ENCODE measurements at regions not wholly inside any gene's neighbourhood (a gene's known extent, or its start where the extent isn't known, plus 50 kb on each side); places are given as distances from the start of the nearest gene placed in this dataset.

DNA sequence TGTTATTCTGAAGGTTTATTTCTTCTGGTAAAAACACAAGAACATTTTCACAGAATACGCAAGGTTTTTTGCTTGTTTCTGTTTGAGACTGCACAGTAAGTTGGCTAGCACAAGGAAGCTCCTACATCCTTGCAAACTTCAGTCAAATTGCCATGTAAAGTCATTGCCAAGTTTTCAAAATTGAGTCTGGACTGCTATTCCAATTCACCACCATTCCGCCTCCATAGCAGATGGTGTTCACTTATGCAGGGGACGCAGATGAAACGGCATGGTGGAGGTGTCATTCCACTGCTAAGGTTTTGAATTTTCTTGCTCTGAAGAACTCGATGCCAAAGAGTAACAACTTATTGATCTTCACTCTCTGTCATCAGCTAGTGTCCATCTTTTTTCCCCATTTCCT, 303.9 kb upstream of the SYT1 start:
- H3K27ac ChIP-seq, result no peak overlapping the region
- WGBS (ENCODE audit: missing lambda C conversion rate), result 74% methylated on average over 5 of the region's 5 CpGs
- FAIRE-seq, result no peak
- H3K4me3 ChIP-seq, result no peak overlapping the region
- CTCF ChIA-PET, result interaction anchor here (1.5 kb wide), 1 partner anchor 15 kb away, joined by 3 read pairs; no protein-coding TSS in a partner anchor
- TF ChIP-seq NR3C1 (IDR thresholded peaks at IDR 0.05) (no peak), ESRRA (IDR thresholded peaks at IDR 0.05; ENCODE audit: borderline replicate concordance, low read length) (no peak), POLR2AphosphoS2 (conservative IDR thresholded peaks at IDR 0.05; ENCODE audit: low read length) (no peak), RNF2 (IDR thresholded peaks at IDR 0.05; ENCODE audit: borderline replicate concordance, low read depth) (no peak)
- DNase-seq (ENCODE audit: low read depth in 1 of 2, low spot score in 1 of 2), result no peak
- H3K4me1 ChIP-seq, result no peaks in the 10 kb centered on the region
- H3K9me3 ChIP-seq, result no peaks in the 10 kb centered on the region
- POLR2A ChIA-PET, result no interaction called here
- no peak overlapping the region for H3K4me2 ChIP-seq
- no peak for ATAC-seq

DNA sequence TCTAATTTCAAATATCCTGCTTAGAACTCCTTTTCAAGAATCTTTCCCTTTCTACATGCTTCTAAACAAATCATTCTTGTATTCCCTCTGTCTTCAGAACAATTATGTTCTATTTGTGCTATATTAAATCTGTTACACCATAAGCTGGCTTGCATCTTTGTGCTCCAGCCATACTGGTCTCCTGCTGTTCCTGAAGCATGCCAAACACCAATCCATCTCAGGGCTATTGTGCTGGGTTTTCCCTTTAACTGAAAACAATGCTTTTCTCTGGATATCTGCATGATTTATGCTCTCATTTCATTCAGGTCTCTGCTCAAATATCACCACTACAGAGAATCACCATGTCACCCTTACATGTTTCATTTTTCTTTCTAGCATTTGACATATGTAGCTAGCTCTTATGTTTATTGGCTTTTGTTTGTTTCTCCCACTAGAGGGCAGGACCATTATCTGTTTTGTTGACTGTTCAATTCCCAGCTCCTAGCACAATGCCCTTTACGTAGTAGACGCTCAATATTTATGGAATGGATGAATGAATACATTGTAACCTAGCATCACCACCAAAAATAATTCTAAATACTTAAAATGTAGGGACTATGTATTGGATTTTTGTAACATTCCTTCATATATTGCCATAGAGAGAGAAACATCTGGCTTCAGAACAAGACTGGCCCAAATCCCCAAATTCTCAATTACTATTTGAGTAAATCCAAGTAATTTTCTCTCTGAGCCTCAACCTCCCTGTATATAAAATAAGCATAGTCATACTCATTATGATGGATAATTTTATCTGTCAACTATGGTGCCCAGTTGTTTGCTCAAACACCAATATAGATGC, 302.0 kb upstream of the SYT1 start:
- FAIRE-seq, result peak; percentile 23
- WGBS (ENCODE audit: missing lambda C conversion rate), result 65% methylated on average over 2 of the region's 2 CpGs
- peak; percentile 47 to 79; a peak in 3 of 6 replicates for ATAC-seq
- no peak overlapping the region for H3K27ac ChIP-seq
- ChIA-PET POLR2A (interaction anchor here (1.0 kb wide), 1 partner anchor 301 kb away, joined by 5 read pairs; the partner anchor contains the start of gene SYT1), CTCF (interaction anchor here (0.6 to 1.5 kb wide), 4 partner anchors 13 to 443 kb away, joined by 3 to 5 read pairs (median 4); no protein-coding TSS in a partner anchor)
- H3K4me2 ChIP-seq, result no peak overlapping the region
- no peak overlapping the region for H3K4me3 ChIP-seq
- H3K4me1 ChIP-seq, result no peaks in the 10 kb centered on the region
- H3K9me3 ChIP-seq, result no peaks in the 10 kb centered on the region
- peak in 1 of 2 experiments; percentile 46 for DNase-seq (ENCODE audit: low read depth in 1 of 2, low spot score in 1 of 2)
- TF ChIP-seq ZFP36 (IDR thresholded peaks at IDR 0.05; ENCODE audit: borderline replicate concordance, partially characterized antibody) (no peak), HOXA7 (CRISPR knock-in tag; IDR thresholded peaks at IDR 0.05) (no peak), RAD21 (conservative IDR thresholded peaks at IDR 0.05 in 1 of 2, IDR thresholded peaks at IDR 0.05 in 1 of 2) (peak; percentile 56 to 63), POLR2A (IDR thresholded peaks at IDR 0.05; ENCODE audit: low read length) (no peak), JUNB (IDR thresholded peaks at IDR 0.05) (no peak), SMC3 (IDR thresholded peaks at IDR 0.05) (peak; percentile 60)
- TF ChIP-seq, protein P1, sequence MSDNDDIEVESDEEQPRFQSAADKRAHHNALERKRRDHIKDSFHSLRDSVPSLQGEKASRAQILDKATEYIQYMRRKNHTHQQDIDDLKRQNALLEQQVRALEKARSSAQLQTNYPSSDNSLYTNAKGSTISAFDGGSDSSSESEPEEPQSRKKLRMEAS (IDR thresholded peaks at IDR 0.05), result no peak
- TF ChIP-seq, protein P2, sequence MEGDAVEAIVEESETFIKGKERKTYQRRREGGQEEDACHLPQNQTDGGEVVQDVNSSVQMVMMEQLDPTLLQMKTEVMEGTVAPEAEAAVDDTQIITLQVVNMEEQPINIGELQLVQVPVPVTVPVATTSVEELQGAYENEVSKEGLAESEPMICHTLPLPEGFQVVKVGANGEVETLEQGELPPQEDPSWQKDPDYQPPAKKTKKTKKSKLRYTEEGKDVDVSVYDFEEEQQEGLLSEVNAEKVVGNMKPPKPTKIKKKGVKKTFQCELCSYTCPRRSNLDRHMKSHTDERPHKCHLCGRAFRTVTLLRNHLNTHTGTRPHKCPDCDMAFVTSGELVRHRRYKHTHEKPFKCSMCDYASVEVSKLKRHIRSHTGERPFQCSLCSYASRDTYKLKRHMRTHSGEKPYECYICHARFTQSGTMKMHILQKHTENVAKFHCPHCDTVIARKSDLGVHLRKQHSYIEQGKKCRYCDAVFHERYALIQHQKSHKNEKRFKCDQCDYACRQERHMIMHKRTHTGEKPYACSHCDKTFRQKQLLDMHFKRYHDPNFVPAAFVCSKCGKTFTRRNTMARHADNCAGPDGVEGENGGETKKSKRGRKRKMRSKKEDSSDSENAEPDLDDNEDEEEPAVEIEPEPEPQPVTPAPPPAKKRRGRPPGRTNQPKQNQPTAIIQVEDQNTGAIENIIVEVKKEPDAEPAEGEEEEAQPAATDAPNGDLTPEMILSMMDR (IDR thresholded peaks at IDR 0.05), result peak; percentile 53
- TF ChIP-seq, protein P3, sequence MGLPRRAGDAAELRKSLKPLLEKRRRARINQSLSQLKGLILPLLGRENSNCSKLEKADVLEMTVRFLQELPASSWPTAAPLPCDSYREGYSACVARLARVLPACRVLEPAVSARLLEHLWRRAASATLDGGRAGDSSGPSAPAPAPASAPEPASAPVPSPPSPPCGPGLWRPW (IDR thresholded peaks at IDR 0.05), result no peak

DNA sequence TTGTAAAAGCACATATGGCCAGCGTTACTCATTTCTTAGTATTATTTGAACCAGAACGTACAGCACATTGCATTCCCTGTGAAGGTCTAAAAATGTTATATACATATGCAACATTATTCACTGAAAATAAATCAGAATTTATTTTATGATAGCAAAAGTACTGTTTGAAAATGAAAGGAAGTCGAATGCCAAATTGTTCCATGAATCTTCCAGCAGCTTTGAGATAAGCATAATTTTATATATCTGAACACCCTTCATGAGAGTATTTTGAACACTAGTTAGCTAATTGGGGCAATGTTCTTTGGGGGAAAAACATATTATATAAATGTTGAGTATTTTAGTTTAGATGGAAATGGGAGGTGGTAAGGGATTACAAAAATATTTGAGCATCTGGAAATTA, 300.7 kb upstream of the SYT1 start:
- ATAC-seq, result no peak
- TF ChIP-seq, protein P3 (IDR thresholded peaks at IDR 0.05), result no peak
- TF ChIP-seq, protein P4, sequence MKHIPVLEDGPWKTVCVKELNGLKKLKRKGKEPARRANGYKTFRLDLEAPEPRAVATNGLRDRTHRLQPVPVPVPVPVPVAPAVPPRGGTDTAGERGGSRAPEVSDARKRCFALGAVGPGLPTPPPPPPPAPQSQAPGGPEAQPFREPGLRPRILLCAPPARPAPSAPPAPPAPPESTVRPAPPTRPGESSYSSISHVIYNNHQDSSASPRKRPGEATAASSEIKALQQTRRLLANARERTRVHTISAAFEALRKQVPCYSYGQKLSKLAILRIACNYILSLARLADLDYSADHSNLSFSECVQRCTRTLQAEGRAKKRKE (CRISPR knock-in tag; IDR thresholded peaks at IDR 0.05; ENCODE audit: low read depth), result no peak
- TF ChIP-seq MAFK (IDR thresholded peaks at IDR 0.05; ENCODE audit: partially characterized antibody) (no peak), HOXB13 (CRISPR knock-in tag; IDR thresholded peaks at IDR 0.05; ENCODE audit: low read depth) (no peak), JUNB (IDR thresholded peaks at IDR 0.05) (no peak), TFCP2L1 (CRISPR knock-in tag; IDR thresholded peaks at IDR 0.05) (no peak), FOSL2 (IDR thresholded peaks at IDR 0.05) (no peak), FOSL2 (CRISPR knock-in tag; IDR thresholded peaks at IDR 0.05) (no peak), HOXB5 (CRISPR knock-in tag; IDR thresholded peaks at IDR 0.05) (no peak), HDAC2 (IDR thresholded peaks at IDR 0.05) (no peak), POLR2A (IDR thresholded peaks at IDR 0.05; ENCODE audit: low read length) (no peak), CBX2 (IDR thresholded peaks at IDR 0.05; ENCODE audit: borderline replicate concordance, low read depth) (no peak), FOSB (CRISPR knock-in tag; IDR thresholded peaks at IDR 0.05) (no peak), ESRRA (IDR thresholded peaks at IDR 0.05; ENCODE audit: borderline replicate concordance, low read length) (no peak), EP300 (IDR thresholded peaks at IDR 0.05) (no peak)
- TF ChIP-seq, protein P5, sequence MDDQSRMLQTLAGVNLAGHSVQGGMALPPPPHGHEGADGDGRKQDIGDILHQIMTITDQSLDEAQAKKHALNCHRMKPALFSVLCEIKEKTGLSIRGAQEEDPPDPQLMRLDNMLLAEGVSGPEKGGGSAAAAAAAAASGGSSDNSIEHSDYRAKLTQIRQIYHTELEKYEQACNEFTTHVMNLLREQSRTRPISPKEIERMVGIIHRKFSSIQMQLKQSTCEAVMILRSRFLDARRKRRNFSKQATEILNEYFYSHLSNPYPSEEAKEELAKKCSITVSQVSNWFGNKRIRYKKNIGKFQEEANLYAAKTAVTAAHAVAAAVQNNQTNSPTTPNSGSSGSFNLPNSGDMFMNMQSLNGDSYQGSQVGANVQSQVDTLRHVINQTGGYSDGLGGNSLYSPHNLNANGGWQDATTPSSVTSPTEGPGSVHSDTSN (IDR thresholded peaks at IDR 0.05), result no peak
- TF ChIP-seq, protein P6, sequence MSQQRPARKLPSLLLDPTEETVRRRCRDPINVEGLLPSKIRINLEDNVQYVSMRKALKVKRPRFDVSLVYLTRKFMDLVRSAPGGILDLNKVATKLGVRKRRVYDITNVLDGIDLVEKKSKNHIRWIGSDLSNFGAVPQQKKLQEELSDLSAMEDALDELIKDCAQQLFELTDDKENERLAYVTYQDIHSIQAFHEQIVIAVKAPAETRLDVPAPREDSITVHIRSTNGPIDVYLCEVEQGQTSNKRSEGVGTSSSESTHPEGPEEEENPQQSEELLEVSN (IDR thresholded peaks at IDR 0.05; ENCODE audit: borderline replicate concordance, low read depth), result no peak
- TF ChIP-seq, protein P7, sequence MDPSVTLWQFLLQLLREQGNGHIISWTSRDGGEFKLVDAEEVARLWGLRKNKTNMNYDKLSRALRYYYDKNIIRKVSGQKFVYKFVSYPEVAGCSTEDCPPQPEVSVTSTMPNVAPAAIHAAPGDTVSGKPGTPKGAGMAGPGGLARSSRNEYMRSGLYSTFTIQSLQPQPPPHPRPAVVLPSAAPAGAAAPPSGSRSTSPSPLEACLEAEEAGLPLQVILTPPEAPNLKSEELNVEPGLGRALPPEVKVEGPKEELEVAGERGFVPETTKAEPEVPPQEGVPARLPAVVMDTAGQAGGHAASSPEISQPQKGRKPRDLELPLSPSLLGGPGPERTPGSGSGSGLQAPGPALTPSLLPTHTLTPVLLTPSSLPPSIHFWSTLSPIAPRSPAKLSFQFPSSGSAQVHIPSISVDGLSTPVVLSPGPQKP (IDR thresholded peaks at IDR 0.05; ENCODE audit: low read depth, low read length), result no peak

More for the DNA sequence above, 300.7 kb upstream of the SYT1 start:
- FAIRE-seq (no peak), DNase-seq (ENCODE audit: low read depth in 1 of 2, low spot score in 1 of 2) (no peak)
- no peaks in the 10 kb centered on the region for H3K4me1 ChIP-seq
- no peaks in the 10 kb centered on the region for H3K9me3 ChIP-seq
- no peak overlapping the region for H3K27ac ChIP-seq
- CTCF ChIA-PET, result interaction anchor here (0.6 to 1.4 kb wide), 3 partner anchors 11 to 442 kb away, joined by 3 to 4 read pairs (median 4); no protein-coding TSS in a partner anchor
- H3K4me3 ChIP-seq, result no peak overlapping the region
- H3K4me2 ChIP-seq, result no peak overlapping the region
- POLR2A ChIA-PET, result no interaction called here
- WGBS (ENCODE audit: missing lambda C conversion rate), result 67% methylated on average over 3 of the region's 3 CpGs
